Testis (tissue), 2 donors: ENCODE measurements at regions not wholly inside any gene's neighbourhood (a gene's known extent, or its start where the extent isn't known, plus 50 kb on each side); places are given as distances from the start of the nearest gene placed in this dataset.

Experiments
- DNase-seq: peaks from one replicate; pipeline ENCODE4 v3.0.0-alpha.2; 2019
- H3K27ac ChIP-seq, 2 donors: fragments of 200-600 bp; sonication (generic); one replicate each; pipeline ENCODE4 v1.5.1; 2019
- H3K27me3 ChIP-seq: fragments of 200-600 bp; sonication (generic); one replicate; pipeline ENCODE4 v1.5.1; 2019
- H3K36me3 ChIP-seq: fragments of 200-600 bp; sonication (generic); one replicate; pipeline ENCODE4 v1.5.1; 2017; ENCODE audit warnings: low read depth; ENCODE audit errors: missing control alignments
- H3K4me1 ChIP-seq: fragments of 200-600 bp; sonication (generic); one replicate; pipeline ENCODE4 v1.5.1; 2019
- H3K4me3 ChIP-seq, 2 donors: fragments of 200-600 bp; sonication (generic); one replicate each; pipeline ENCODE4 v1.5.1; 2017 to 2019
- H3K9me3 ChIP-seq: fragments of 200-600 bp; sonication (generic); one replicate; pipeline ENCODE4 v1.5.1; 2017
- POLR2A ChIP-seq: fragments of 450-650 bp; IDR thresholded peaks from one replicate; pipeline ENCODE4 v1.6.1; 2017; ENCODE audit warnings: antibody characterized with exemption, mild to moderate bottlenecking, moderate library complexity
- WGBS, 2 donors: methylation state at CpG; one replicate each; pipeline ENCODE4 v1.1.5; 2018; 5-methylcytosine and 5-hydroxymethylcytosine counted together
- intact Hi-C: fragments of 100-400 bp; cut with DNase I; formaldehyde crosslinking; loops from one replicate; pipeline ENCODE4 v1.15.1; 2023; ENCODE audit warnings: low total_unique reads
- TF ChIP-seq, protein P1 (sequence below), 3 experiments: fragments of 450-650 bp in 2 of 3; fragments of 200-600 bp in 1 of 3; sonication (generic) in 1 of 3; IDR thresholded peaks; one replicate each; pipeline ENCODE4 v1.5.1; 2016 to 2019; ENCODE audit warnings: antibody characterized with exemption in 3 of 3, mild to moderate bottlenecking in 2 of 3, moderate library complexity in 1 of 3

DNA sequence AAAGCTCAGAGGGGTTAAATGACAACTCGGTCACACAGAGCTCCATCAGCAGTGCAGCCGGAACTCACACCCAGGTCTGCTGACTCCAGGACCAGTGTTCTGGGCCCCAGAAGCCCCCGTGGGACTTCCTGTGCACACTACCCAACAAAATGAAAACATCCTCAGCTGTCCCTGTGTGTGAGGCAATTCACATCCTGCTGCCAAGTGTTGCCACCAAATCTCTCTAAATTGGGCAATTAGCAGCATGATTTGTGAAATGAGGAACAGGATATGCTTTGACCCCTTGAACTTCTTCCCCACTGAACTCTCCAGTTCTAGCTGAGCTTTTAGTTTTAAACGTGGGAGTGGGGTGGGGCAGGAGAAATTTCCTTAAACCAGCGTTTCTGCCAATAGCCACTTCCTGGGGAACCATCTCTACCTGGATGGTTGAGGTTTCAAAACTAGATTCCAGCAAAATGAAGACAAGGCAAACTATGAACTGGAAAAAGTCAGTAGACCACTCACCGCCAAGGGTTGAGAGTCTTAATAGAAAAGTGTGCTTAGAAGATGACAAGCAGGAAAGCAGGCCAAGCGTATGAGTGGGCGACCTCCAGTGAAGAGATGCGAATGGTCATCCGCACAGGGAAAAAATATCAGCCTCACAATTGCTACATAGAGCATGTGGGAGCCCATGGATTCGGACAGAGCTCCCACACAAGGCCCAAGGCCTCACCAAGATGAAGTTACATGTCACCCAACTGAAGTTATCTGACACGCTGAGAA, 51.9 kb upstream of the CHST15 start:
- H3K27ac ChIP-seq: no peak overlapping the region
- WGBS, 2 donors: 57 to 69% methylated on average over 10 to 12 of the region's 12 CpGs
- no peak for TF ChIP-seq POLR2A
- TF ChIP-seq, protein P1, sequence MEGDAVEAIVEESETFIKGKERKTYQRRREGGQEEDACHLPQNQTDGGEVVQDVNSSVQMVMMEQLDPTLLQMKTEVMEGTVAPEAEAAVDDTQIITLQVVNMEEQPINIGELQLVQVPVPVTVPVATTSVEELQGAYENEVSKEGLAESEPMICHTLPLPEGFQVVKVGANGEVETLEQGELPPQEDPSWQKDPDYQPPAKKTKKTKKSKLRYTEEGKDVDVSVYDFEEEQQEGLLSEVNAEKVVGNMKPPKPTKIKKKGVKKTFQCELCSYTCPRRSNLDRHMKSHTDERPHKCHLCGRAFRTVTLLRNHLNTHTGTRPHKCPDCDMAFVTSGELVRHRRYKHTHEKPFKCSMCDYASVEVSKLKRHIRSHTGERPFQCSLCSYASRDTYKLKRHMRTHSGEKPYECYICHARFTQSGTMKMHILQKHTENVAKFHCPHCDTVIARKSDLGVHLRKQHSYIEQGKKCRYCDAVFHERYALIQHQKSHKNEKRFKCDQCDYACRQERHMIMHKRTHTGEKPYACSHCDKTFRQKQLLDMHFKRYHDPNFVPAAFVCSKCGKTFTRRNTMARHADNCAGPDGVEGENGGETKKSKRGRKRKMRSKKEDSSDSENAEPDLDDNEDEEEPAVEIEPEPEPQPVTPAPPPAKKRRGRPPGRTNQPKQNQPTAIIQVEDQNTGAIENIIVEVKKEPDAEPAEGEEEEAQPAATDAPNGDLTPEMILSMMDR (IDR thresholded peaks at IDR 0.05): no peak

DNA sequence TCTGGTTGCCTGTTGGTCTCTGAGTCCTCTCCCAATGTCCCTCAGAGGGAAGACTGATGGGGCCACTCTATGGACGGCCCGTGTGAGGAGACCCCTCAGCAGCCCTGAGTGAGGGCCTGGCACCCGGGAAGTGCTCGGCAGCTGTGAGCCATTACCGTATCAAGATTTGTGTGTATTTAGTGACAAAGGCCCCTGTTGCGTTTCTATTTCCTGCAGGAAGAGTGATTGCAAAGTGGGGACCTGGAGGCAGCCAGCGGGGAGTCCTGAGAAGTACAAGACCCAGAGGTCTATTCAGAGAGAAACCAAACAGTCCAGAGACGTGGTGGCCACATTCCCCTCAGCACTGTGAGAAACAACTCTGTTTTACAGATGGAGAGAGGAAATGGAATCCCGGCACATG, 51.1 kb upstream of the CHST15 start:
- Histone ChIP-seq H3K36me3 (no peaks in the 10 kb centered on the region), H3K9me3 (no peaks in the 10 kb centered on the region), H3K4me3 (no peak overlapping the region), H3K27ac (no peak overlapping the region), H3K27me3 (no peaks in the 10 kb centered on the region), H3K4me1 (peaks cover 5% of the 10 kb centered on the region)
- no peak for TF ChIP-seq POLR2A
- TF ChIP-seq, protein P1 (IDR thresholded peaks at IDR 0.05): no peak
- WGBS, 2 donors: 81 to 87% methylated on average over 9 of the region's 9 CpGs
- no peak for DNase-seq
- intact Hi-C loops: no loop called here

More for the DNA sequence above, 51.9 kb upstream of the CHST15 start:
- Histone ChIP-seq H3K9me3 (no peaks in the 10 kb centered on the region), H3K36me3 (no peaks in the 10 kb centered on the region), H3K4me3 (no peak overlapping the region), H3K4me1 (peaks cover 5% of the 10 kb centered on the region), H3K27me3 (no peaks in the 10 kb centered on the region)
- intact Hi-C loops: no loop called here
- peak; percentile 48 for DNase-seq

DNA sequence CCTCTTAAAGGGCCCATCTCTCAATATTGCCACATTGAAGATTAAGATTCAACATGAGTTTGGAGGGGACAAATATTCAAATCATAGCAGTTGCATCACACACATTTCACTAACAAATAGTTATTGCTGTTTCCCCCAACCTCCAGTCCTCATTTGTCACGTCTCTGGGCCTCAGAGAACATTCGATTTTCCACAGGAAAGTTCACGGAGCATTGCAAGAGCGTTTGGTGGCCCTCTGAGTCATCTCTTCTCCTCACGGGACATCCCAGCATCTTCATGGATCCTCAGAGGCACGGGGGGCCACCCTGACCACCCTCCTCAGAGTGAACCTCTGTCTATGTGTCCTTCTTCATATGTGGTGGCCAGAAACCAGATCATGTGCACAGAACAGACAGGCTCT, 50.3 kb upstream of the CHST15 start:
- H3K27me3 ChIP-seq: no peaks in the 10 kb centered on the region
- DNase-seq: no peak
- H3K27ac ChIP-seq: no peak overlapping the region
- H3K4me3 ChIP-seq: no peak overlapping the region
- no peaks in the 10 kb centered on the region for H3K36me3 ChIP-seq
- 93 to 94% methylated on average over 6 of the region's 6 CpGs for WGBS, 2 donors
- H3K9me3 ChIP-seq: no peaks in the 10 kb centered on the region
- H3K4me1 ChIP-seq: peaks cover 5% of the 10 kb centered on the region
- intact Hi-C loops: no loop called here
- no peak for TF ChIP-seq POLR2A
- TF ChIP-seq, protein P1 (IDR thresholded peaks at IDR 0.05): no peak
